ENCODE measurements at regions not wholly inside any gene's neighbourhood (a gene's known extent, or its start where the extent isn't known, plus 50 kb on each side); places are given as distances from the start of the nearest gene placed in this dataset.

DNA sequence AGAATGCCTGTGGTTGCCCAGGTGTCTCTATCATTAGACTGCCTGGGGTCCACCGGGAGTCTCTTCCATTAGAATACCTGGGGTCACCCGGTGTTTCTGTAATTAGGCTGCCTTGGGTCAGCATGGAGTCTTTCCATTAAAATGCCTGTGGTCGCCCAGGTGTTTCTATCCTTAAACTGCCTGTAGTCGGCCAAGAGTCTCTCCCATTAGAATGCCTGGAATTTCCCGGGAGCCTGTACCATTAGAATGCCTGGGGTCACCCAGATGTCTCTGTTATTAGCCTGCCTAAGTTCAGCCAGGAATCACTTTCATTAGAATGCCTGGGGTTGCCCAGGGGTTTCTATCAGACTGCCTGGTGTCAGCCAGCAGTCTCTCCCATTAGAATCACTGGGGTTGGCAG is 1492.8 kb downstream of the UQCRFS1 start:
- intact Hi-C loops (cut with micrococcal nuclease) = no loop called here

DNA sequence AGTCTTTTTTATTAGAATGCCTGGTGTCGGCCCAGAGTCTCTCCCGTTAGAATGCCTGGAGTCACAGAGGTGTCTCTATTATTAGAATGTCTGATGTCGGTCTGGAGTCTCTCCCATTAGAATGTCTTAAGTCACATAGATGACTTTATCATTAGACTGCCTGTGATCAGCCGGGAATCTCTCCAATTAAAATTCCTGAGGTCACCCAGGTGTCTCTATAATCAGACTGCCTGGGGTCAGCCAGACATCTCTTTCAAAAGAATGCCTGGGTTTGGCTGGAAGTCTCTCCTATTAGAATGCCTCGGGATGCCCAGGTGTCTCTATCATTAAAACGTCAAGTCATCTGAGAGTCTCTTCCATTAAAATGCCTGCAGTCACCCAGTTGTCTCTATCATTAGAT is 1493.9 kb downstream of the UQCRFS1 start:
- Histone ChIP-seq H3K36me3 (no peaks in the 10 kb centered on the region), H3K27me3 (ENCODE audit: low read depth) (no peaks in the 10 kb centered on the region), H3K9me3 (replicated peaks) (peaks cover 62% of the 10 kb centered on the region), H3K27ac (replicated peaks) (no peak overlapping the region), H3K4me1 (peaks cover 7% of the 10 kb centered on the region), H3K4me3 (no peak overlapping the region)
- DNase-seq = no peak
- intact Hi-C loops (cut with micrococcal nuclease) = no loop called here
- TF ChIP-seq, protein P1, sequence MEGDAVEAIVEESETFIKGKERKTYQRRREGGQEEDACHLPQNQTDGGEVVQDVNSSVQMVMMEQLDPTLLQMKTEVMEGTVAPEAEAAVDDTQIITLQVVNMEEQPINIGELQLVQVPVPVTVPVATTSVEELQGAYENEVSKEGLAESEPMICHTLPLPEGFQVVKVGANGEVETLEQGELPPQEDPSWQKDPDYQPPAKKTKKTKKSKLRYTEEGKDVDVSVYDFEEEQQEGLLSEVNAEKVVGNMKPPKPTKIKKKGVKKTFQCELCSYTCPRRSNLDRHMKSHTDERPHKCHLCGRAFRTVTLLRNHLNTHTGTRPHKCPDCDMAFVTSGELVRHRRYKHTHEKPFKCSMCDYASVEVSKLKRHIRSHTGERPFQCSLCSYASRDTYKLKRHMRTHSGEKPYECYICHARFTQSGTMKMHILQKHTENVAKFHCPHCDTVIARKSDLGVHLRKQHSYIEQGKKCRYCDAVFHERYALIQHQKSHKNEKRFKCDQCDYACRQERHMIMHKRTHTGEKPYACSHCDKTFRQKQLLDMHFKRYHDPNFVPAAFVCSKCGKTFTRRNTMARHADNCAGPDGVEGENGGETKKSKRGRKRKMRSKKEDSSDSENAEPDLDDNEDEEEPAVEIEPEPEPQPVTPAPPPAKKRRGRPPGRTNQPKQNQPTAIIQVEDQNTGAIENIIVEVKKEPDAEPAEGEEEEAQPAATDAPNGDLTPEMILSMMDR (IDR thresholded peaks at IDR 0.05; ENCODE audit: borderline replicate concordance) = no peak

More for the DNA sequence above, 1492.8 kb downstream of the UQCRFS1 start:
- no peaks in the 10 kb centered on the region for H3K27me3 ChIP-seq (ENCODE audit: low read depth)
- TF ChIP-seq, protein P1 (IDR thresholded peaks at IDR 0.05; ENCODE audit: borderline replicate concordance) = no peak
- H3K36me3 ChIP-seq = no peaks in the 10 kb centered on the region
- H3K4me1 ChIP-seq = peaks cover 7% of the 10 kb centered on the region
- no peak overlapping the region for H3K27ac ChIP-seq (replicated peaks)
- H3K4me3 ChIP-seq = no peak overlapping the region
- no peak for DNase-seq
- H3K9me3 ChIP-seq (replicated peaks) = peaks cover 63% of the 10 kb centered on the region

DNA sequence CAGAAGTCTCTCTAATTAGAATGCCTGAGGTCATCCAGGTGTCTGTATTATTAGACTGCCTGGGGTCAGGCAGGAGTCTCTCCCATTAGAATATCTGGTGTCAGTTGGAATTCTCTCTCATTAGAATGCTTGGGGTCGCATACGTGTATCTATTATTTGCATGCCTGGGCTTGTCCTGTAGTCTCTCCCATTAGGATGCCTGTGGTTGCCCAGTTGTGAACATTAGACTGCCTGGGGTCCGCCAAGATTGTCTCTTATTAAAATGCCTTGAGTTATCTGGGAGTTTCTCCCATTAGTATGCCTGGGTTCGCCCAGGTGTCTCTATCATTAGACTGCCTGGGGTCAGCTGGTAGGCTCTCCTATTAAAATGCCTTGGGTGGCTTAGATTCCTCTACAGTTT is 1494.7 kb downstream of the UQCRFS1 start:
- DNase-seq = no peak
- H3K36me3 ChIP-seq = no peaks in the 10 kb centered on the region
- peaks cover 62% of the 10 kb centered on the region for H3K9me3 ChIP-seq (replicated peaks)
- no peak overlapping the region for H3K4me3 ChIP-seq
- intact Hi-C loops (cut with micrococcal nuclease) = no loop called here
- H3K27ac ChIP-seq (replicated peaks) = no peak overlapping the region
- H3K27me3 ChIP-seq (ENCODE audit: low read depth) = no peaks in the 10 kb centered on the region
- peaks cover 7% of the 10 kb centered on the region for H3K4me1 ChIP-seq
- TF ChIP-seq, protein P1 (IDR thresholded peaks at IDR 0.05; ENCODE audit: borderline replicate concordance) = no peak

DNA sequence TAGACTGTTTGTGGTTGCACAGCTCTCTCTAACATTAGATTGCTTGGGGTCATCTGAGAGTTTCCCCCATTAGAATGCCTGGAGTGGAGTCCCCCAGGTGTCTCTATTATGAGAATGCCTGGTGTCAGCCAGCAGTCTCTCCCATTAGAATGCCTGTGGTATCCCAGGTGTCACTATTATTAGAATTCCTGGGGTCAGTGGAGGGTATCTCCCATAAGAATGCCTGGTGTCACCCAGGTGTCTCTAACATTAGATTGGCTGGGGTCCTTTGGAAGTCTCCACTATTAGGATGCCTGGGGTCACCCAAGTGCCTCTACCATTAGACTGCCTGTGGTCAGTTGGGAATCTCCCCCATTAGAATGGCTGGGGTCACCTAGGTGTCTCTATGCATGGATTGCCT is 1495.1 kb downstream of the UQCRFS1 start:
- TF ChIP-seq, protein P1 (IDR thresholded peaks at IDR 0.05; ENCODE audit: borderline replicate concordance) = no peak

DNA sequence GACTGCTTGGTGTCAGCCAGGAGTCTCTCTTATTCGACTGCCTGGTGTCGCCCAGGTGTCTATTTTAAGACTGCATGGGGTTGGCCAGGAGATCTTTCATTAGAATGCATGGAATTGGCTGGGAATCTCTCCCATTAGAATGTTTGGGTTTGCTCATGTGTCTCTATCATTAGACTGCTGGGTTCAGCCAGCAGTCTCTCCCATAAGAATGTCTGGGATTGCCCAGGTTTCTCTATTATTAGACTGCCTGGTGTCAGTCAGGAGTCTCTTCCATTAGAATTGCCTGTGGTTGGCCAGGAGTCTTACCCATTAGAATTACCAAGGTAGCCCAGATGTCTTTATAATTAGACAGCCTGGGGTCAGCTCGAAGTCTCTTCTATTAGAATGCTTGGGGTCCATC is 1496.0 kb downstream of the UQCRFS1 start:
- Histone ChIP-seq H3K36me3 (no peaks in the 10 kb centered on the region), H3K4me3 (no peak overlapping the region), H3K27me3 (ENCODE audit: low read depth) (no peaks in the 10 kb centered on the region), H3K9me3 (replicated peaks) (peaks cover 51% of the 10 kb centered on the region), H3K4me1 (peaks cover 7% of the 10 kb centered on the region), H3K27ac (replicated peaks) (no peak overlapping the region)
- intact Hi-C loops (cut with micrococcal nuclease) = no loop called here
- DNase-seq = no peak
- TF ChIP-seq, protein P1 (IDR thresholded peaks at IDR 0.05; ENCODE audit: borderline replicate concordance) = no peak

More for the DNA sequence above, 1495.1 kb downstream of the UQCRFS1 start:
- Histone ChIP-seq H3K27me3 (ENCODE audit: low read depth) (no peaks in the 10 kb centered on the region), H3K4me1 (peaks cover 7% of the 10 kb centered on the region), H3K9me3 (replicated peaks) (peaks cover 60% of the 10 kb centered on the region), H3K4me3 (no peak overlapping the region), H3K27ac (replicated peaks) (no peak overlapping the region), H3K36me3 (no peaks in the 10 kb centered on the region)
- DNase-seq = no peak
- intact Hi-C loops (cut with micrococcal nuclease) = no loop called here

DNA sequence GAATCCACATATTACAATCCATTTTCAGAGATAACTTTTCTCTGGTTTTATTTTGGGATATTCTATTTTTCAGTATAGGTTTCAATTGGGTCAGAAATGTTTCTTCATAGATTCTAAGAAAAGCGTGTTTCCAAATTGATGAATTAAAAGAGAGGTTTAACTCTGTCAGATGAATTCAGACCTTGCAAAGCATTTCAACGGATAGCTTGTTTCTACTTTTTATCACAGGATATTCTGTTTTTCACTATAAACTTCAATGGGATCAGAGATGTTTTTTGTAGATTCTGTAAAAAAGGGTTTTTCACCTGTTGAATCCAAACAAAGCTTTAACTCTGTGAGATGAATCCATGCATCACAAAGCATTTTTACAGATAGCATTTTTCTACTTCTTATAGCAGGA is 1498.1 kb downstream of the UQCRFS1 start:
- H3K27me3 ChIP-seq (ENCODE audit: low read depth) = no peaks in the 10 kb centered on the region
- no peaks in the 10 kb centered on the region for H3K36me3 ChIP-seq
- intact Hi-C loops (cut with micrococcal nuclease) = no loop called here
- H3K4me3 ChIP-seq = no peak overlapping the region
- DNase-seq = no peak
- H3K9me3 ChIP-seq (replicated peaks) = peaks cover 30% of the 10 kb centered on the region
- TF ChIP-seq, protein P1 (IDR thresholded peaks at IDR 0.05; ENCODE audit: borderline replicate concordance) = no peak
- H3K4me1 ChIP-seq = peaks cover 7% of the 10 kb centered on the region
- no peak overlapping the region for H3K27ac ChIP-seq (replicated peaks)

Data from left ventricle myocardium inferior (tissue), 1 donor.